ENCODE measurements at regions not wholly inside any gene's neighbourhood (a gene's known extent, or its start where the extent isn't known, plus 50 kb on each side); places are given as distances from the start of the nearest gene placed in this dataset.

DNA sequence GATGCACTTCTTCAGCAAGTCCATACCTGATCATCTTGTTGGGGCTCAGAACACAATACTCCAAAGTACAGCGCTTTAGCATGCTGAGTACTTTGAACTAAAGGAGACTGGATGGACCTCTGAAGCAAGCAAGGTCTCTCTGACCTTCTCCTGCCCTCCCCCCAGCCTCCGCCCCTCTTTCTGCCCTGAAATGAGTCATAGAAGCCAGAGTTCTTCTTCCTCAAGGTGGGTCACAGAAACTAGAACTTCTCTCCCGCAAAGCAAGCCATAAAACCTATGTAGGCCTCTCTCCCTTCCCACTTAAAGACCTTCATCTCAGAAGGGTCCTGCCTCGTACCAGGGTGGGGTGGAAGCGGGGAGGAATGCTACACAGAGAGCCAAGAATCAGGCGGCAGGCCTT lies 230.5 kb upstream of the PROK2 start:
- no peak for TF ChIP-seq POLR2A (IDR thresholded peaks at IDR 0.05; ENCODE audit: low read depth, low read length)
- TF ChIP-seq TAF1 (IDR thresholded peaks at IDR 0.05; ENCODE audit: borderline replicate concordance, low read depth, low read length), result no peak
- no peak for TF ChIP-seq POLR2AphosphoS5 (IDR thresholded peaks at IDR 0.05; ENCODE audit: low read depth, low read length)
